ENCODE measurements at regions not wholly inside any gene's neighbourhood (a gene's known extent, or its start where the extent isn't known, plus 50 kb on each side); places are given as distances from the start of the nearest gene placed in this dataset.

DNA sequence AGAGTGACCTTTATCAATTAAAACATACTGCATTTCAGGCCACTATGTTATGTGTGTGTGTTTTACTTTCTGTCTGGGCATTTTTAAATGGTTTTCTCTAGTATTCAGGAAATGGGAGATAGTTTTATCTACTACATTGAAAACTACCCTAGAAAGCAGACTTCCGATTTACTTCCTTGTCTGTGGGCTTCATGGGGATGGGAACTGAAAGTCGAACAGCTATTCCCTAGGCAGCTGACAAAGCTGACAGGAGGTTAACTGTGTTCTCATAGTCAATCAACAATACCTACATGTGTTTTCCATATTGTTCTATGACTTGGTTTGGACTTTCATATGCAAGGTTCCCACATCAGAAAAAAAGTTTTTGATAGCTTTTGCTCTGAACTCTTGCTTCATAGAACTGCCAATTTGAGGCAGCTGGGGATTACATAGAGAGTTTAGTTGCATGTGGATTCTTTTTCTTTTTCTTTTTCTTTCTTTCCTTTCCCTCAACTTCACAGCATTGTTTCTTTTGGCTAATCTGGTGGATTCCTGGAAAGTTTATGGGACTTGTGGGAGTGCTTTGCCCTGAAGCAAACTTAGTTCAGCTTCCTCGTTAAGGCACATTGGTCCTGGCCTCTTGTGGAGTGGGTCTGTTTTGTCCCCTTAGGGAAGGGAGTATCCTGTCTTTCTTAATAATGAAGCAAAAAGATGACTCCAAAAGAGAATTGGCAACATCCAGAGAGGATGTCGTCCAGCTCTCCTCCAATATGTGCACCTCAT is 327.1 kb upstream of the GIMD1 start:
- no peak for TF ChIP-seq POLR2A (IDR thresholded peaks at IDR 0.05; ENCODE audit: low read depth, low read length)
- no peak for TF ChIP-seq CTCF (IDR thresholded peaks at IDR 0.05; ENCODE audit: extremely low read depth in 1 of 2, insufficient read depth in 1 of 2, low read depth in 1 of 2, low read length in 2 of 2)
- no peak for TF ChIP-seq EZH2 (IDR thresholded peaks at IDR 0.05; ENCODE audit: borderline replicate concordance, low read depth, low read length, severe bottlenecking)
- TF ChIP-seq JUN (IDR thresholded peaks at IDR 0.05; ENCODE audit: borderline replicate concordance, insufficient read depth, insufficient read length, low read depth), result no peak
- no peak for TF ChIP-seq POLR2AphosphoS5 (IDR thresholded peaks at IDR 0.05; ENCODE audit: insufficient read depth, low read depth, low read length)
- TF ChIP-seq, protein P1, sequence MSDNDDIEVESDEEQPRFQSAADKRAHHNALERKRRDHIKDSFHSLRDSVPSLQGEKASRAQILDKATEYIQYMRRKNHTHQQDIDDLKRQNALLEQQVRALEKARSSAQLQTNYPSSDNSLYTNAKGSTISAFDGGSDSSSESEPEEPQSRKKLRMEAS (IDR thresholded peaks at IDR 0.05; ENCODE audit: insufficient read depth, insufficient read length), result no peak
- no peak for TF ChIP-seq FOS (IDR thresholded peaks at IDR 0.05; ENCODE audit: borderline replicate concordance, insufficient read depth, low read length)
- TF ChIP-seq MYC (IDR thresholded peaks at IDR 0.05; ENCODE audit: low read depth, low read length), result no peak

Data from endothelial cell of umbilical vein (primary cell).